ENCODE measurements at regions not wholly inside any gene's neighbourhood (a gene's known extent, or its start where the extent isn't known, plus 50 kb on each side); places are given as distances from the start of the nearest gene placed in this dataset.

DNA sequence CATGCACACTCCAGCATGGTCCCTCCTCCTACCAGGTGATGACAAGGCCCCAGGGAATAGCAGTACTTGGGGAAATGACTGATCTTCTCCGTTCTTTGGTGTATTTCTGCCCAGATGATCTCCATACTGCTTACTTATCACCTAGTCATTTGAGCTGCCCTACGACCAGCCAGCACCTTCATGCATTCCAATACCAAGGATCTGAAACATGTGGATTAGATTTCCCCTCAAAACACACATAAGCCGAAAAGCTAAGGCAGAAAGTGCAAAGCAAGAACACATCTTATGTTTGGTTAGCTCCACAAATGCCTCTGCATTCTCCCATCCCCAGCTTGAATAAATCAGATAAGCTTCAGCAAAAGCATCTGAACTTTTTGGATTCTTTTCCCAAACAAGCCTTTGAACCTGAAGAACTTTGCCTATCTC, 64.8 kb upstream of the BCL6 start:
- Histone ChIP-seq H3K4me1 (ENCODE audit: insufficient read depth, low read length, poor library complexity, severe bottlenecking) (peaks cover 38% of the 10 kb centered on the region), H3K36me3 (ENCODE audit: insufficient read depth, low read length) (no peaks in the 10 kb centered on the region), H3K27ac (ENCODE audit: low read depth, low read length, poor library complexity, severe bottlenecking) (no peak overlapping the region), H3K79me2 (ENCODE audit: insufficient read depth, low read depth, low read length) (no peaks in the 10 kb centered on the region), H2AFZ (ENCODE audit: low read length) (peak overlapping the region; percentile 14; the same call in 1 of the 2 replicates), H3K9me2 (ENCODE audit: insufficient read depth, low read length) (no peaks in the 10 kb centered on the region), H4K20me1 (ENCODE audit: insufficient read depth, low read length) (no peaks in the 10 kb centered on the region), H3K4me2 (ENCODE audit: low read length) (peak overlapping the region; percentile 83; the same call in 1 of the 2 replicates), H3K9me3 (ENCODE audit: low read length) (no peaks in the 10 kb centered on the region), H3K4me3 (ENCODE audit: low read depth, low read length, poor library complexity, severe bottlenecking) (no peak overlapping the region)
- POLR2A ChIA-PET: interaction anchor here (0.6 to 2.2 kb wide), 5 partner anchors 9 to 743 kb away, joined by 3 to 6 read pairs (median 4); partner anchors contain the start of gene BCL6
- intact Hi-C loops (cut with micrococcal nuclease; ENCODE audit: unreplicated experiment): no loop called here
- no TSS peak for BruUV-seq (replicated peaks)
- no peak for TF ChIP-seq CTCF (conservative IDR thresholded peaks at IDR 0.05; ENCODE audit: low read length)
- no peak for TF ChIP-seq EZH2phosphoT487 (IDR thresholded peaks at IDR 0.05; ENCODE audit: borderline replicate concordance, low read depth, low read length)
- CTCF ChIA-PET (ENCODE audit: unreplicated experiment): interaction anchor here (0.9 kb wide), 1 partner anchor 189 kb away, joined by 4 read pairs; no protein-coding TSS in a partner anchor
- DNase-seq (ENCODE audit: low spot score): no peak

- Histone ChIP-seq H4K20me1 (ENCODE audit: insufficient read depth, low read length) (no peaks in the 10 kb centered on the region), H2AFZ (ENCODE audit: low read length) (peak overlapping the region; percentile 14; the same call in 1 of the 2 replicates), H3K9me3 (ENCODE audit: low read length) (no peaks in the 10 kb centered on the region), H3K36me3 (ENCODE audit: insufficient read depth, low read length) (no peaks in the 10 kb centered on the region), H3K9me2 (ENCODE audit: insufficient read depth, low read length) (no peaks in the 10 kb centered on the region), H3K27ac (ENCODE audit: low read depth, low read length, poor library complexity, severe bottlenecking) (no peak overlapping the region), H3K79me2 (ENCODE audit: insufficient read depth, low read depth, low read length) (no peaks in the 10 kb centered on the region), H3K4me1 (ENCODE audit: insufficient read depth, low read length, poor library complexity, severe bottlenecking) (peaks cover 38% of the 10 kb centered on the region), H3K4me3 (ENCODE audit: low read depth, low read length, poor library complexity, severe bottlenecking) (no peak overlapping the region), H3K4me2 (ENCODE audit: low read length) (no peak overlapping the region)
- ChIA-PET CTCF (ENCODE audit: unreplicated experiment) (no interaction called here), POLR2A (interaction anchor here (0.7 to 2.2 kb wide), 8 partner anchors 9 to 735 kb away, joined by 3 to 4 read pairs (median 3); partner anchors contain the start of gene BCL6)
- no peak for DNase-seq (ENCODE audit: low spot score)
- intact Hi-C loops (cut with micrococcal nuclease; ENCODE audit: unreplicated experiment): no loop called here
- TF ChIP-seq EZH2phosphoT487 (IDR thresholded peaks at IDR 0.05; ENCODE audit: borderline replicate concordance, low read depth, low read length) (no peak), CTCF (conservative IDR thresholded peaks at IDR 0.05; ENCODE audit: low read length) (no peak)
- no TSS peak for BruUV-seq (replicated peaks)
Observed at GRCh38 chr3:187811585-187812250, 66.5 kb upstream of the BCL6 start.

DNA sequence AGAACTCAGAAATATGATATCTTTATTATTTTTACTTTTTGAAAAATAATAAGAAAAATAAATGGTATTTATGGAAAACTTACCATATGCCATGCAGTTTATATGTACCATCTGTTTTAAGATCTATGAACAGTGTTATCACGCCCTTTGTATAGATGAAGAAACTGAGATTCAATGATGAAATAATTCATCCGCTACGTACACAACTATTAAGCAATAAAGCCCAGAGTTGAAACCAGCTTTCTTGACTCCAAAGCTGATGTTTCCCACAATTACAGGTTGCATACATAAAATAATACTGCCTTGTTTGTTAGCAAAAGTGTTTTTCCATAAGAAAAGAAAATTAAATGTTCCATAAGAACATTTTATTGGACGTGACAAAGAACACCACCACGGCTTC, 67.2 kb upstream of the BCL6 start:
- Histone ChIP-seq H4K20me1 (ENCODE audit: insufficient read depth, low read length) (no peaks in the 10 kb centered on the region), H3K36me3 (ENCODE audit: insufficient read depth, low read length) (no peaks in the 10 kb centered on the region; the same call in 1 of the 2 replicates), H2AFZ (ENCODE audit: low read length) (no peak overlapping the region), H3K27ac (ENCODE audit: low read depth, low read length, poor library complexity, severe bottlenecking) (no peak overlapping the region), H3K4me1 (ENCODE audit: insufficient read depth, low read length, poor library complexity, severe bottlenecking) (peaks cover 38% of the 10 kb centered on the region), H3K79me2 (ENCODE audit: insufficient read depth, low read depth, low read length) (no peaks in the 10 kb centered on the region), H3K9me2 (ENCODE audit: insufficient read depth, low read length) (no peaks in the 10 kb centered on the region), H3K4me2 (ENCODE audit: low read length) (no peak overlapping the region), H3K9me3 (ENCODE audit: low read length) (peaks cover 5% of the 10 kb centered on the region; the same call in 1 of the 2 replicates), H3K4me3 (ENCODE audit: low read depth, low read length, poor library complexity, severe bottlenecking) (no peak overlapping the region)
- no peak for DNase-seq (ENCODE audit: low spot score)
- intact Hi-C loops (cut with micrococcal nuclease; ENCODE audit: unreplicated experiment): no loop called here
- POLR2A ChIA-PET: interaction anchor here (1.0 to 1.5 kb wide), 3 partner anchors 8 to 18 kb away, joined by 3 to 4 read pairs (median 4); no protein-coding TSS in a partner anchor
- BruUV-seq (replicated peaks): no TSS peak
- CTCF ChIA-PET (ENCODE audit: unreplicated experiment): no interaction called here
- no peak for TF ChIP-seq EZH2phosphoT487 (IDR thresholded peaks at IDR 0.05; ENCODE audit: borderline replicate concordance, low read depth, low read length)
- TF ChIP-seq CTCF (conservative IDR thresholded peaks at IDR 0.05; ENCODE audit: low read length): no peak
